ENCODE measurements at regions not wholly inside any gene's neighbourhood (a gene's known extent, or its start where the extent isn't known, plus 50 kb on each side); places are given as distances from the start of the nearest gene placed in this dataset.

- DNase-seq: no peak
These were observed 167.1 kb upstream of the PACRGL start for GRCh38 chr4:20532871-20533870.

GRCh38 chr4:20538905-20539304, 161.4 kb upstream of the PACRGL start:
- no peak for DNase-seq

- DNase-seq: no peak
These were observed 157.1 kb upstream of the PACRGL start for GRCh38 chr4:20543131-20543530.

- no peak for DNase-seq
These were observed 155.6 kb upstream of the PACRGL start for GRCh38 chr4:20544645-20545044.

GRCh38 chr4:20552004-20552403, 148.3 kb upstream of the PACRGL start:
- DNase-seq: no peak

- no peak for DNase-seq
These were observed 146.1 kb upstream of the PACRGL start for GRCh38 chr4:20554134-20554533.

GRCh38 chr4:20565075-20565721, 135.1 kb upstream of the PACRGL start:
- no peak for DNase-seq

GRCh38 chr4:20570981-20571715, 129.1 kb upstream of the PACRGL start:
- no peak for DNase-seq

- no peak for DNase-seq
These were observed 127.3 kb upstream of the PACRGL start for GRCh38 chr4:20572976-20573375.

- no peak for DNase-seq
These were observed 125.3 kb upstream of the PACRGL start for GRCh38 chr4:20574986-20575385.

- DNase-seq: no peak
These were observed 124.8 kb upstream of the PACRGL start for GRCh38 chr4:20575486-20575885.

GRCh38 chr4:20576861-20577260, 123.4 kb upstream of the PACRGL start:
- DNase-seq: no peak

GRCh38 chr4:20577702-20578101, 122.6 kb upstream of the PACRGL start:
- DNase-seq: no peak

GRCh38 chr4:20580907-20581306, 119.4 kb upstream of the PACRGL start:
- no peak for DNase-seq

GRCh38 chr4:20589436-20589835, 110.8 kb upstream of the PACRGL start:
- DNase-seq: no peak

- no peak for DNase-seq
These were observed 109.4 kb upstream of the PACRGL start for GRCh38 chr4:20590849-20591248.

- no peak for DNase-seq
These were observed 108.7 kb upstream of the PACRGL start for GRCh38 chr4:20591571-20591970.

GRCh38 chr4:20592013-20592412, 108.2 kb upstream of the PACRGL start:
- no peak for DNase-seq

- DNase-seq: no peak
These were observed 107.6 kb upstream of the PACRGL start for GRCh38 chr4:20592663-20593062.

- DNase-seq: no peak
These were observed 101.6 kb upstream of the PACRGL start for GRCh38 chr4:20598626-20599025.

GRCh38 chr4:20603671-20604313, 96.5 kb upstream of the PACRGL start:
- DNase-seq: no peak

GRCh38 chr4:20612313-20612712, 87.9 kb upstream of the PACRGL start:
- no peak for DNase-seq

- no peak for DNase-seq
These were observed 85.4 kb upstream of the PACRGL start for GRCh38 chr4:20614816-20615215.
